ENCODE measurements at regions not wholly inside any gene's neighbourhood (a gene's known extent, or its start where the extent isn't known, plus 50 kb on each side); places are given as distances from the start of the nearest gene placed in this dataset.

GRCh38 chrX:15191830-15192229, 78.1 kb downstream of the ASB9 start:
- CTCF ChIA-PET: no interaction called here
- Mint-ChIP-seq H3K4me1 (no peaks in the 10 kb centered on the region), H3K36me3 (ENCODE audit: low read depth) (no peaks in the 10 kb centered on the region), H3K4me3 (no peak overlapping the region), H3K27me3 (peaks cover 2% of the 10 kb centered on the region), H3K9me3 (no peaks in the 10 kb centered on the region), H3K27ac (no peak overlapping the region)
- no peak for DNase-seq
- POLR2A ChIA-PET: interaction anchor here (1.2 kb wide), 1 partner anchor 11 kb away, joined by 3 read pairs; no protein-coding TSS in a partner anchor

GRCh38 chrX:15188039-15188438, 81.8 kb downstream of the ASB9 start:
- Mint-ChIP-seq H3K36me3 (ENCODE audit: low read depth) (no peaks in the 10 kb centered on the region), H3K9me3 (no peaks in the 10 kb centered on the region), H3K4me3 (no peak overlapping the region), H3K27ac (no peak overlapping the region), H3K4me1 (no peaks in the 10 kb centered on the region), H3K27me3 (peaks cover 2% of the 10 kb centered on the region)
- CTCF ChIA-PET: no interaction called here
- DNase-seq: no peak
- POLR2A ChIA-PET: no interaction called here

- peaks cover 4% of the 10 kb centered on the region for H3K27me3 Mint-ChIP-seq
- H3K27ac Mint-ChIP-seq: no peak overlapping the region
- CTCF ChIA-PET: no interaction called here
- DNase-seq: no peak
- H3K4me1 Mint-ChIP-seq: no peaks in the 10 kb centered on the region
- H3K4me3 Mint-ChIP-seq: no peak overlapping the region
- no peaks in the 10 kb centered on the region for H3K9me3 Mint-ChIP-seq
- H3K36me3 Mint-ChIP-seq (ENCODE audit: low read depth): no peaks in the 10 kb centered on the region
- POLR2A ChIA-PET: no interaction called here
Observed at GRCh38 chrX:15177316-15177715, 92.6 kb downstream of the ASB9 start.

GRCh38 chrX:15173411-15173810, 96.5 kb downstream of the ASB9 start:
- peaks cover 2% of the 10 kb centered on the region for H3K36me3 Mint-ChIP-seq (ENCODE audit: low read depth)
- no peak overlapping the region for H3K4me3 Mint-ChIP-seq
- H3K27me3 Mint-ChIP-seq: no peaks in the 10 kb centered on the region
- H3K4me1 Mint-ChIP-seq: peaks cover 11% of the 10 kb centered on the region
- CTCF ChIA-PET: no interaction called here
- DNase-seq: no peak
- POLR2A ChIA-PET: no interaction called here
- no peak overlapping the region for H3K27ac Mint-ChIP-seq
- H3K9me3 Mint-ChIP-seq: peaks cover 3% of the 10 kb centered on the region

GRCh38 chrX:15170927-15171326, 99.0 kb downstream of the ASB9 start:
- H3K4me1 Mint-ChIP-seq: peaks cover 14% of the 10 kb centered on the region
- H3K36me3 Mint-ChIP-seq (ENCODE audit: low read depth): peaks cover 2% of the 10 kb centered on the region
- peaks cover 4% of the 10 kb centered on the region for H3K9me3 Mint-ChIP-seq
- no peak for DNase-seq
- H3K27ac Mint-ChIP-seq: no peak overlapping the region
- H3K27me3 Mint-ChIP-seq: no peaks in the 10 kb centered on the region
- CTCF ChIA-PET: no interaction called here
- POLR2A ChIA-PET: no interaction called here
- H3K4me3 Mint-ChIP-seq: no peak overlapping the region

GRCh38 chrX:15167826-15168225, 102.1 kb downstream of the ASB9 start:
- Mint-ChIP-seq H3K4me3 (no peak overlapping the region), H3K27me3 (no peaks in the 10 kb centered on the region), H3K4me1 (peaks cover 14% of the 10 kb centered on the region), H3K36me3 (ENCODE audit: low read depth) (peaks cover 2% of the 10 kb centered on the region), H3K9me3 (peaks cover 4% of the 10 kb centered on the region), H3K27ac (no peak overlapping the region)
- DNase-seq: no peak
- POLR2A ChIA-PET: no interaction called here
- CTCF ChIA-PET: no interaction called here

GRCh38 chrX:15165832-15166231, 104.1 kb downstream of the ASB9 start:
- peaks cover 2% of the 10 kb centered on the region for H3K36me3 Mint-ChIP-seq (ENCODE audit: low read depth)
- CTCF ChIA-PET: no interaction called here
- peaks cover 10% of the 10 kb centered on the region for H3K4me1 Mint-ChIP-seq
- no peak for DNase-seq
- POLR2A ChIA-PET: no interaction called here
- H3K27ac Mint-ChIP-seq: no peak overlapping the region
- H3K4me3 Mint-ChIP-seq: no peak overlapping the region
- H3K27me3 Mint-ChIP-seq: no peaks in the 10 kb centered on the region
- H3K9me3 Mint-ChIP-seq: peaks cover 3% of the 10 kb centered on the region

GRCh38 chrX:15163131-15163530, 106.8 kb downstream of the ASB9 start:
- Mint-ChIP-seq H3K4me3 (no peak overlapping the region), H3K27me3 (no peaks in the 10 kb centered on the region), H3K9me3 (no peaks in the 10 kb centered on the region), H3K27ac (no peak overlapping the region), H3K4me1 (peaks cover 18% of the 10 kb centered on the region), H3K36me3 (ENCODE audit: low read depth) (no peaks in the 10 kb centered on the region)
- DNase-seq: no peak
- POLR2A ChIA-PET: no interaction called here
- CTCF ChIA-PET: no interaction called here

GRCh38 chrX:15160558-15161095, 109.3 kb downstream of the ASB9 start:
- Mint-ChIP-seq H3K4me3 (no peak overlapping the region), H3K9me3 (no peaks in the 10 kb centered on the region), H3K27ac (no peak overlapping the region), H3K4me1 (peaks cover 27% of the 10 kb centered on the region), H3K36me3 (ENCODE audit: low read depth) (peaks cover 3% of the 10 kb centered on the region), H3K27me3 (no peaks in the 10 kb centered on the region)
- CTCF ChIA-PET: no interaction called here
- POLR2A ChIA-PET: no interaction called here
- DNase-seq: no peak

GRCh38 chrX:15158736-15159406, 111.0 kb downstream of the ASB9 start:
- Mint-ChIP-seq H3K9me3 (no peaks in the 10 kb centered on the region), H3K4me3 (peak overlapping the region; percentile 76), H3K27ac (peak overlapping the region; percentile 87), H3K4me1 (peaks cover 27% of the 10 kb centered on the region), H3K36me3 (ENCODE audit: low read depth) (peaks cover 3% of the 10 kb centered on the region), H3K27me3 (peaks cover 5% of the 10 kb centered on the region)
- ChIA-PET POLR2A (interaction anchor here (1.2 kb wide), 1 partner anchor 16 kb away, joined by 5 read pairs; no protein-coding TSS in a partner anchor), CTCF (interaction anchor here (1.6 kb wide), 1 partner anchor 14 kb away, joined by 4 read pairs; no protein-coding TSS in a partner anchor)
- DNase-seq: peak; percentile 18

- Mint-ChIP-seq H3K27me3 (peaks cover 9% of the 10 kb centered on the region), H3K9me3 (no peaks in the 10 kb centered on the region), H3K4me1 (peaks cover 27% of the 10 kb centered on the region), H3K36me3 (ENCODE audit: low read depth) (peaks cover 3% of the 10 kb centered on the region), H3K4me3 (peak overlapping the region; percentile 76), H3K27ac (peak overlapping the region; percentile 87)
- DNase-seq: no peak
- ChIA-PET POLR2A (interaction anchor here (1.2 kb wide), 1 partner anchor 15 kb away, joined by 5 read pairs; no protein-coding TSS in a partner anchor), CTCF (interaction anchor here (1.6 kb wide), 1 partner anchor 13 kb away, joined by 4 read pairs; no protein-coding TSS in a partner anchor)
Observed at GRCh38 chrX:15158350-15158735, 111.5 kb downstream of the ASB9 start.

GRCh38 chrX:15157624-15158023, 112.3 kb downstream of the ASB9 start:
- no peak overlapping the region for H3K4me3 Mint-ChIP-seq
- peaks cover 27% of the 10 kb centered on the region for H3K4me1 Mint-ChIP-seq
- H3K27ac Mint-ChIP-seq: no peak overlapping the region
- H3K9me3 Mint-ChIP-seq: no peaks in the 10 kb centered on the region
- H3K27me3 Mint-ChIP-seq: peaks cover 12% of the 10 kb centered on the region
- ChIA-PET CTCF (interaction anchor here (1.6 kb wide), 1 partner anchor 12 kb away, joined by 4 read pairs; no protein-coding TSS in a partner anchor), POLR2A (no interaction called here)
- DNase-seq: no peak
- peaks cover 3% of the 10 kb centered on the region for H3K36me3 Mint-ChIP-seq (ENCODE audit: low read depth)

- Mint-ChIP-seq H3K4me3 (no peak overlapping the region), H3K27me3 (peaks cover 21% of the 10 kb centered on the region), H3K36me3 (ENCODE audit: low read depth) (peaks cover 3% of the 10 kb centered on the region), H3K9me3 (no peaks in the 10 kb centered on the region), H3K27ac (peak overlapping the region; percentile 31), H3K4me1 (peaks cover 19% of the 10 kb centered on the region)
- ChIA-PET CTCF (no interaction called here), POLR2A (interaction anchor here (1.0 kb wide), 1 partner anchor 51 kb away, joined by 3 read pairs; no protein-coding TSS in a partner anchor)
- DNase-seq: peak; percentile 21
Observed at GRCh38 chrX:15151267-15152186, 118.4 kb downstream of the ASB9 start.

All from activated CD4-positive, alpha-beta memory T cell treated with anti-CD3 and anti-CD28 coated beads, Interleukin-2, amount 10 ng/mL, durations not matched to agents 7 days and 5 days (primary cell).